HUES64 (cell line): ENCODE measurements at regions not wholly inside any gene's neighbourhood (a gene's known extent, or its start where the extent isn't known, plus 50 kb on each side); places are given as distances from the start of the nearest gene placed in this dataset.

ENCODE experiments used
- H3K27ac ChIP-seq: 2 replicates; pipeline ENCODE4 v1.7.0; 2013; ENCODE audit warnings: low read depth, low read length, inconsistent platforms
- H3K27me3 ChIP-seq: 2 replicates; pipeline ENCODE4 v1.6.1; 2013; ENCODE audit warnings: mild to moderate bottlenecking, low read length; ENCODE audit not compliant: insufficient read depth
- H3K36me3 ChIP-seq: 2 replicates; pipeline ENCODE4 v1.6.1; 2013; ENCODE audit warnings: mild to moderate bottlenecking, low read length; ENCODE audit not compliant: insufficient read depth
- H3K4me1 ChIP-seq: 2 replicates; pipeline ENCODE4 v1.6.1; 2013; ENCODE audit warnings: mild to moderate bottlenecking, low read length, moderate library complexity; ENCODE audit not compliant: insufficient read depth
- H3K4me3 ChIP-seq: 2 replicates; pipeline ENCODE4 v1.5.1; 2013; ENCODE audit warnings: mild to moderate bottlenecking, low read length, moderate library complexity
- H3K9ac ChIP-seq: 2 replicates; pipeline ENCODE4 v1.6.1; 2013; ENCODE audit warnings: mild to moderate bottlenecking, low read depth, low read length
- H3K9me3 ChIP-seq: 2 replicates; pipeline ENCODE4 v1.6.1; 2013; ENCODE audit warnings: low read depth, low read length; ENCODE audit not compliant: insufficient read depth
- WGBS: fragments of 150-250, 120-280 bp; methylation state at CpG from one replicate; pipeline ENCODE4 v1.1.7; 2013; ENCODE audit warnings: missing lambda C conversion rate; 5-methylcytosine and 5-hydroxymethylcytosine counted together

DNA sequence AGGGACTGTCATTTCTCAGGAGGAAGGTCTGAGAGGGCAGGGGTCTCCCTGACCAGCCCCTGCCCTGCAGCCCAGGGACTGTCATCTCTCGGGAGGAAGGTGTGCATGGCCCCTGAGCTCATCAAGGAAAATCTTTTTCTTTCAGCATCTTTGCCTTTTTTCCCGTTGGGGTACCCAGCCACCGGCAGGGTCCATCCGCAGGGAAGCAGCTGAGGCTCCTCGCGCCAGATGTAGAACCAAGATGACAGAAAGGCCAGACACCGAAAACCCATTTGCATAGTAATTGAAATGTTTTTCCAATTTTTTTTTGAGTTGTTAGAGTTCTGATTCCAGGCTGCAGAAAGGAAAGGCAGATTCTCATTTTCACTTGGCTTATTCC is 613.9 kb downstream of the TBC1D22A start:
- H3K4me3 ChIP-seq, result no peak overlapping the region
- 94% methylated on average over 7 of the region's 7 CpGs for WGBS
- H3K9me3 ChIP-seq, result peaks cover 85% of the 10 kb centered on the region
- H3K9ac ChIP-seq, result no peak overlapping the region
- H3K36me3 ChIP-seq, result no peaks in the 10 kb centered on the region
- no peaks in the 10 kb centered on the region for H3K4me1 ChIP-seq
- no peak overlapping the region for H3K27ac ChIP-seq
- H3K27me3 ChIP-seq, result no peaks in the 10 kb centered on the region

DNA sequence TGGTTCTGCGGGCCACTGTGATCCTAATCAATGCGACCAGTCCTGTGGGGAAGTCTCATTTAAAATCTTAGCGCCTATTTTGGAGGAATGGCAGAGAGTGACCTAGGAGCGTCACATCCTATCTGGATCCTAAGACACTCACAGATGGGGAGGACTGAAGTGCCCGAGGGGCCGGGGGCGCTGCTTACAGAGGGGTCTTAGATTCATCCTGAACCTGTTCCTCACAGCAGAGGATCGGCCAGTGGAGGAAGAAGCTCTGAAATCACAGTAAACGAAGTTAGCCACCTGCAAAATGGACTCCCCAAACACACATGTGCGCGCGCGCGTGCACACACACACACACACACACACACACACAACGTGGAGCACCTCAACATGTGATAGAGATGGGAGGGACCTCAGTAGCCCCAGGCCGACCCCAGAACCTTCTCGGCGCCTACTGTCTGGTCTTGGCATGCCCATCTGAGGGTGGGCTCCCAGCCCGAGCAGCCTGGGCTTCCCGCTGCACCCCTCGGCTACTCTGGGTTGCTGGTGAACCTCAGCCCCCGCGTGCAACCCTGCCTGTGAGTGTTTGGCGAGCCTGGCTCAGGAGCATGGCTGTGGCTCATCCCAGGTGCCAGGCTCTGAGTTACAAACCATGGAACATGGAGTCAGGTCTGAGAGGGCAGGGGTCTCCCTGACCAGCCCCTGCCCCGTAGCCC is 613.3 kb downstream of the TBC1D22A start:
- H3K4me1 ChIP-seq, result no peaks in the 10 kb centered on the region
- WGBS, result 85% methylated on average over 25 of the region's 25 CpGs
- H3K9me3 ChIP-seq, result peaks cover 86% of the 10 kb centered on the region

DNA sequence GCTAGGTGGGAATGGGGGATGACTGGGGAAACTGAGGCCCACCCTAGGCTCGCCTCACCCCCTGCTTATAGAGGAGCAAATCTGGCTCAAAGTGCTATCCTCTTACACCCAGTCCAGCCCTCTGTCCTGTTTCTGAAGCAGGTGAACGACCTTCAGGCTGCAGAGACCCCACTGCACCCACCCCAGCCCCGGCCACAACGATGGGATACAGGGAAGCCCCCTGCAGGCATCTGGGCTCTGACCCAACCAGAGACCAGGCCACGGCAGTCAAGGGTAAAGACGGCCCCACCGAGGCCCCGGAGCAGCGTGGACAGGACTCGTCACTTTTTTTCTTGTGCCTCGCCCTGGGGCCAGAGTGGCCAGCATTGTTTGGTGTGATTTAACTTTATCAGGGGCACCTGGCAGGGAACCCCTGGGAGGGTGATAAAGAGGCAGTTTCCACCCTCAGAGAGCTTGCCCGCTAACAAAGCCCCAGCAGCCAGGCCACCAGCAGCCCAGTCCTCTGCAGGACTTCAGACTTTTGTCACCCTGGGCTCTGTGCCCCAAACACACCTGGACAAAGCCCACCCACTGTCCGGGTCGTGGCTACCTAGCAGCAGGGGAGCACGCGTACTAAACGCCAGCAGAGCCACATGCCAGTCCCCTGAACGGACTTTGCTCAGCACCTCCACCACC is 612.6 kb downstream of the TBC1D22A start:
- WGBS, result 83% methylated on average over 18 of the region's 18 CpGs
- Histone ChIP-seq H3K9me3 (peaks cover 86% of the 10 kb centered on the region), H3K9ac (no peak overlapping the region), H3K4me1 (no peaks in the 10 kb centered on the region), H3K4me3 (no peak overlapping the region), H3K27ac (no peak overlapping the region), H3K27me3 (no peaks in the 10 kb centered on the region), H3K36me3 (no peaks in the 10 kb centered on the region)

More for the DNA sequence above, 613.3 kb downstream of the TBC1D22A start:
- H3K9ac ChIP-seq, result no peak overlapping the region
- no peaks in the 10 kb centered on the region for H3K36me3 ChIP-seq
- no peaks in the 10 kb centered on the region for H3K27me3 ChIP-seq
- H3K27ac ChIP-seq, result no peak overlapping the region
- H3K4me3 ChIP-seq, result no peak overlapping the region

DNA sequence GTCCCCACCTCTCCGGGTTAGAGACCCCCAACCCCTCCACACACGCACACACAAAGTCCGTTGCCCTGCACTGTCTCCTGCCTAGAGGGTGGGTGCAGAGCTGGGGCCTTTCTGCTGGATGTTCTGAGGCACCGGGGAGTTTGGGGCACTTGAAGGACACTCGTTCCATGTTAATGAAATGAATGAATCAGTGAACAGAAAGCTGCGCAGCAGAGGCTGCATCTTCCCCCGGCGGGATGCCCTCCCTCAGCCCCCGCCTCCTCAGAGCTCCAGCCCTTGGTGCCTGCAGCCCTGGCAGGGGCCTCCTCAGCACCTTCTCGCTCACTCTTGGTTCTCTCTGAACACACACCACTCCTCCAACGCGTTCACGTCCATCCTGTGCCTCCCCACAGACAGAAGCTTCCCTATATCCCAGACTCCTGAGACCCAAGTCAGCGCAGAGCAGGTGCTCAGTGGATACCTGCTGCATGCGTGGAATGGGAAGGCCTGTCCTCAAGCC is 611.9 kb downstream of the TBC1D22A start:
- no peaks in the 10 kb centered on the region for H3K36me3 ChIP-seq
- no peaks in the 10 kb centered on the region for H3K27me3 ChIP-seq
- no peak overlapping the region for H3K4me3 ChIP-seq
- WGBS, result 86% methylated on average over 15 of the region's 15 CpGs
- H3K4me1 ChIP-seq, result no peaks in the 10 kb centered on the region
- H3K27ac ChIP-seq, result no peak overlapping the region
- H3K9me3 ChIP-seq, result peaks cover 91% of the 10 kb centered on the region
- no peak overlapping the region for H3K9ac ChIP-seq

DNA sequence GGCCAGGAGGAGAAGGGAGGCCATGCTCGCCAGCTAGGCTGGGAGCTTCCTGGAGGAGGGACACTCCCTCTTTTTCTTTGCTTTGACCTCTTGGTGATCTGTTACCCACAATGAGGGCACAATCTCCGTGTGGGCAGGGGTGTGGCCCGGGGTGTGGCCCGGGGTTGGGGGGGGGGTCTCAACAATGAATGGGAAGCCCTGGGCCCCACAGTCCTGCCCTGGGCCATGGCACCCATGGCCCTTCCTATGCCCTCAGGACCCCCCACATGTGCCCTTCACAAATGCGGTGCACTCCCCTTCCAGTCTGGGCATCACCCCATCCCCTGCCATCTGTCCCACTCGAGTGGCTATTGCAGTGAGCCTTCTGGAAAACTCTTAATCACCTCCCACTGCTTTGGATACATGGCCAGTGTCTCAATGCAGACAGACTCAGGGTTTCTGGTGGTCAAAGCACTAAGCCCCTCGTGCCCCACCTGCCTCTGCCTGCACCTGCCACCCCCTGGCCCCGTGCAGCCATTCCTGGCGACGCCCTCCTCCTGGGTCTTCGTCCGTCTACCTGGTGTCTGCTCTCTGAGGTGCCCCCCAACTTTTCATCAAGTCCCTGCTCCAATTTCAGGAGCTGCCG is 611.3 kb downstream of the TBC1D22A start:
- no peak overlapping the region for H3K9ac ChIP-seq
- H3K27me3 ChIP-seq, result no peaks in the 10 kb centered on the region
- WGBS, result 75% methylated on average over 13 of the region's 13 CpGs
- H3K4me1 ChIP-seq, result no peaks in the 10 kb centered on the region
- H3K27ac ChIP-seq, result no peak overlapping the region
- H3K36me3 ChIP-seq, result no peaks in the 10 kb centered on the region
- peaks cover 95% of the 10 kb centered on the region for H3K9me3 ChIP-seq
- no peak overlapping the region for H3K4me3 ChIP-seq

DNA sequence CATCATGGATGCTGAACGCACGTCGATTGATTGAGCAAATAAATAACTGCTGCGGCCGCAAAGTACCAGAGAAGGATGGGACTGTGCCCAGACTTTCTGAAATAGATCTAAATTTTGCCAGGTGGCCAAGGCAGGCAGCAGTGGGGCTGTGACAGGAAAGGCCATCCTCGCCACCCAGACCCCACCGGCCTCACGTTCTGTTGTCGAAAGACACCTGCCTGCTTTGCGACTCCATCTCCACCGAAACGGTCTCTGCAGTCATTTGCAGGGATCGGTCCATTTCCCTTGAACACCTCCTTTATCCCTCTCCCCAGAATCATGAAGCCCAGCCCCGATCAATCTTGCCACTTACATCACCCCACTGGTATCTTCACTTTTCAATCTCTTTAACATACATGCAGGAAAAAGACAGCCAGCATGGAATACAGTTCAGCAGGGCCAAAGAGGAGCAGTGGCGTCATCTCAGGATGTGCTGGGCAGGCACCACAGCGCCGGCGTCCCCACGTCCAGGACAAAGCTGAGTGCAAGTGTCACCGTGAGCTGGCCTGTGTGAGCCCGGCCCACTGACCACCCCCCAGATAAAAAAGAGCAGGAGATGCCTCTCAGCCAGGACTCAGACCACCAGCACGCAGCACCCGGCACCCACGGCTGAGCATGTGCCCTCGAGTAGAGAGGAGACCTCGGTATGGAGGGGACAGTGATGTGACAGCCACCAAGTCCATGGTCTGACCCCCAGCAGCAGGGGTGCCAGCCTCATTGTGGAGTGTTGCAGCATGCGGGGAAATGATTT is 610.3 kb downstream of the TBC1D22A start:
- H3K9me3 ChIP-seq, result peaks cover 95% of the 10 kb centered on the region
- no peaks in the 10 kb centered on the region for H3K27me3 ChIP-seq
- no peaks in the 10 kb centered on the region for H3K4me1 ChIP-seq
- no peaks in the 10 kb centered on the region for H3K36me3 ChIP-seq
- no peak overlapping the region for H3K4me3 ChIP-seq
- no peak overlapping the region for H3K9ac ChIP-seq
- WGBS, result 88% methylated on average over 27 of the region's 27 CpGs
- H3K27ac ChIP-seq, result no peak overlapping the region

DNA sequence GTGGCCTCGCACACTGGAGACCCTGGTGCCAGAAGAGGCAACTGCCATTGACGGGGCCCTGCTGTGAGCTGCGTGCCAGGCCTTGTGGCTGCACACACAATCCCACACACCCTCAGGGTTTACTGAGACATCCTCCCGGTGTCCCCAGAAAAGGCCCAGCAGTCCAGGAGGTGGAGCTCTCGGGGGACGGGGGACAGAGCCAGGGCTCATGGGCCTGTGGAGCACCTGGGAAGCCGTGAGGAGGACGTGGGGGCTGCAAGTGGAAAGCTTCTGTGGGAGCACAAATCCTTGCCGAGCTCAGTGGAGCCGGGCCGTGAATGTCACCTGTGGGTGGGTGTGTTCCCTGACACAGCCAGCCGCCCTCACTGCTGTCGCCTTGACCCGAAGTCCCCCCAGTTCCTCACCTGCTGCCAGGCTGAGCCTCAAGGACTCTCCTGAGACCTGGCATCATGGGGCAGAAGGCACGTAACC is 609.7 kb downstream of the TBC1D22A start:
- H3K9ac ChIP-seq, result no peak overlapping the region
- peaks cover 95% of the 10 kb centered on the region for H3K9me3 ChIP-seq
- H3K27ac ChIP-seq, result no peak overlapping the region
- no peaks in the 10 kb centered on the region for H3K27me3 ChIP-seq
- H3K36me3 ChIP-seq, result no peaks in the 10 kb centered on the region
- no peaks in the 10 kb centered on the region for H3K4me1 ChIP-seq
- no peak overlapping the region for H3K4me3 ChIP-seq
- 79% methylated on average over 15 of the region's 15 CpGs for WGBS

DNA sequence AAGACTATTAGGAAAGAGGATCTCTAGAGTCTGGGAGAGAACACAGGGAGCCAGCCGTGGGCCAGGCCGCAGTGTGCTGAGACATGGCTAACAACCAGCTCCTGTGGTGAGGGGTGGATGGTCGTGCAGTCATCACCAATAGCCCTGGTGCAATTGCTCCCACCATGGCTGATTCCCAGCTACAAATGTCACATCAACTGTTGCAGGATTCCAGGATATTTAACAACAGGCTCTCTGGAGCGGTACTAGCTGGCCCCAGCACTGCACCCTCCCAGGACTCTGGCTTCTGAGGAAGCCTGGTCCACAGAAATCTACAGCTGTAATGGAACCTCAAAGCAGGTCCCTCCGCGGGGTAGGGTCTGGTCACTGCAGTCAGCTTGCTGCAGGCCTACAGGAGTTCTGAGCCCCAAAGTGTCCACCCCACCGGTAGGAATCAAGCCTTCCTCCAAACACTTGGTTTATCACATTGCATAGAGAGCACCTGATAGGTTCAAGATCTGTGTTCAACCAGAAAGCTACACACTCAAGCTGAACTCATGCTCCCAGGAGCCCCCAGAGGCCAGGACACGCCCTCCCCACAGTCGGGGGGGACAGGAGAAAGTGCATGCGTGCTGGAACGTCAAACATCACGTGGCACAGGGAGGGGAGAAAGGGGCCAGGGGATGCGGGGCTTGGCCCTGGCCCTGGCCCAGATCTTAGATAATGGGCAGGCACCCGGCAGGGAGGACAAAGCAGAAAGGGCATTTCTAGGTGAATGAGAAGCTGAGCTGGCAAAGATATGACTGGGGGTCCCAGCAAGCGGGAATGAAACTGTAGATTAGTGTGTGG is 609.0 kb downstream of the TBC1D22A start:
- Histone ChIP-seq H3K9ac (no peak overlapping the region), H3K27ac (no peak overlapping the region), H3K9me3 (peaks cover 95% of the 10 kb centered on the region), H3K27me3 (no peaks in the 10 kb centered on the region), H3K4me1 (no peaks in the 10 kb centered on the region), H3K4me3 (no peak overlapping the region), H3K36me3 (no peaks in the 10 kb centered on the region)
- WGBS, result 69% methylated on average over 15 of the region's 15 CpGs

DNA sequence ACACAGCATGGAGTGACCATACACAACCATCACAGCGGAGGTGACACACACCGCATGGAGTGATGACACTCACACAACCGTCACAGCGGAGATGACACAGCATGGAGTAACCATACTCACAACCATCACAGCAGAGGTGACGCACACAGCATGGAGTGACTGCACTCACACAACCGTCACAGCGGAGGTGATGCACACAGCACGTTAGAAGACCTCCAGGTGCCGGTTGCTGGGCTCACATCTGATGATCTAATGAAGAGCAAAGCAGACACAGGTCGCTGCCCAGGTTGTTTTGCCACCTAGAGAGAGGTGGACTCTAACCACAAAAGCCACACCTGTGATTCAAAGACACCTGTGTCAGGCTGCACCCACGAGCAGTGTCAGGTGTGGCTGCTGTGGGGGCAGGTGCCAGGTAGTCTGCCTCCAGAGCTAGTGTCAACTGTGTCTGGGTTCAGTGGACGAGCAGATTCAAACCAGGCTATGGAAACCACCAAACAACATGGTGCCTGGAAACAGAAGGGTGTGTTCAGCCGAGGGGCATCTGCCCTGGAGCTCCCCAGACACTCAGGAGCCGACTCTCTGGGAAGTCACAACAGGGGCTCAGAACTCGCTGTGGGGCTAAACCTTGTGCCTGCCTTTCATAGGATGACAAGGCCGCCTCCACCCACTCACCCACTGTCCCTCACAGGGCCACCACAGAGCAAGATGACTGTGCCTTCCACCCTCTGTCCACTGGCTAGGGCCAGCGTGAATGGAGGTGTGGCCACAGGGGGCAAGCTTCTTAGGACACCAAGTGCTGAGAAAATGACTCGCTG is 608.2 kb downstream of the TBC1D22A start:
- no peaks in the 10 kb centered on the region for H3K36me3 ChIP-seq
- H3K4me1 ChIP-seq, result no peaks in the 10 kb centered on the region
- 75% methylated on average over 18 of the region's 18 CpGs for WGBS
- H3K4me3 ChIP-seq, result no peak overlapping the region
- no peaks in the 10 kb centered on the region for H3K27me3 ChIP-seq
- H3K9me3 ChIP-seq, result peaks cover 95% of the 10 kb centered on the region
- no peak overlapping the region for H3K9ac ChIP-seq
- no peak overlapping the region for H3K27ac ChIP-seq
